HepG2 (cell line): ENCODE measurements at regions not wholly inside any gene's neighbourhood (a gene's known extent, or its start where the extent isn't known, plus 50 kb on each side); places are given as distances from the start of the nearest gene placed in this dataset.

Experiments used
- ATAC-seq: fragments of 200-7000 bp; cut with Tn5 transposase; 3 replicates; pipeline ENCODE4 v1.9.1; 2020; ENCODE audit warnings: mild to moderate bottlenecking, moderate library complexity
- BruUV-seq: library from RNA; stranded (reverse); fragments of 400-500 nt; replicated peaks from 2 replicates; lab custom pipeline; 2021; lab: Mats Ljungman, UMichigan
- CTCF ChIA-PET: fragments of 300-600 bp; formaldehyde crosslinking; extraction: SDS; loops from one replicate; lab custom pipeline; 2021; ENCODE audit warnings: low total read pairs, inconsistent platforms, low intra/inter-chr PET ratio; lab: Yijun Ruan, JAX
- POLR2A ChIA-PET: fragments of 350-600 bp; sonication (Branson Sonifier 250); formaldehyde crosslinking; loops from one replicate; lab custom pipeline; 2020; ENCODE audit warnings: antibody characterized with exemption, inconsistent platforms; lab: Yijun Ruan, JAX
- DNase-seq: peaks from one replicate; pipeline ENCODE4 v3.0.0-alpha.2; 2015; ENCODE audit warnings: low spot score
- FAIRE-seq: peaks from 3 replicates; lab custom pipeline; 2011; peaks lifted over from hg19 to GRCh38; lab: Jason Lieb, UNC
- H2AFZ ChIP-seq: one replicate; pipeline ENCODE4 v1.6.1; 2011; ENCODE audit warnings: low read length, inconsistent platforms
- H3K27ac ChIP-seq: fragments of 300-600 bp; 3 replicates; pipeline ENCODE4 v1.8.0; 2011; ENCODE audit warnings: mixed run types, mild to moderate bottlenecking, mixed read lengths, low read length, inconsistent platforms; ENCODE audit not compliant: insufficient read depth; ENCODE audit errors: extremely low read length
- H3K27me3 ChIP-seq, 2 experiments: fragments of 200-600 bp in 1 of 2; 2 replicates in 1 of 2; 3 replicates in 1 of 2; pipeline versions ENCODE4 v1.6.0 to v1.8.0; 2011; ENCODE audit warnings: low read length in 2 of 2, mild to moderate bottlenecking in 2 of 2, moderate library complexity in 2 of 2, inconsistent platforms in 1 of 2; ENCODE audit not compliant: insufficient read depth in 2 of 2, control insufficient read depth in 1 of 2
- H3K36me3 ChIP-seq, 2 experiments: fragments of 200-600 bp in 1 of 2; replicated peaks in 1 of 2; 2 replicates in 1 of 2; 3 replicates in 1 of 2; pipeline versions ENCODE4 v1.5.1 to v1.8.0; 2011; ENCODE audit warnings: low read length in 2 of 2, inconsistent platforms in 1 of 2; ENCODE audit not compliant: insufficient read depth in 2 of 2, control insufficient read depth in 1 of 2
- H3K4me1 ChIP-seq: 2 replicates; pipeline ENCODE4 v1.5.1; 2012; ENCODE audit warnings: low read length, inconsistent platforms; ENCODE audit not compliant: insufficient read depth
- H3K4me2 ChIP-seq: 2 replicates; pipeline ENCODE4 v1.6.0; 2011; ENCODE audit warnings: low read depth, low read length, inconsistent platforms
- H3K4me3 ChIP-seq, 3 experiments: fragments of 200-600 bp in 1 of 3; sonication (generic), shearing (Covaris generic) in 1 of 3; replicated peaks in 1 of 3; 2 replicates each; pipeline ENCODE4 v1.5.1; 2011 to 2016; ENCODE audit warnings: low read length in 3 of 3, inconsistent platforms in 2 of 3, low read depth in 2 of 3, mild to moderate bottlenecking in 2 of 3, control low read depth in 1 of 3, mixed read lengths in 1 of 3; ENCODE audit not compliant: insufficient read depth in 1 of 3
- H3K79me2 ChIP-seq: one replicate; pipeline ENCODE4 v1.6.1; 2011; ENCODE audit warnings: low read length, inconsistent platforms; ENCODE audit not compliant: insufficient read depth
- H3K9ac ChIP-seq: 2 replicates; pipeline ENCODE4 v1.6.0; 2011; ENCODE audit warnings: mild to moderate bottlenecking, low read depth, low read length, inconsistent platforms; ENCODE audit not compliant: insufficient read depth
- H3K9me3 ChIP-seq: 2 replicates; pipeline ENCODE4 v1.5.1; 2012; ENCODE audit warnings: mild to moderate bottlenecking, low read length
- H4K20me1 ChIP-seq: 2 replicates; pipeline ENCODE4 v1.6.0; 2011; ENCODE audit warnings: inconsistent platforms, mild to moderate bottlenecking, low read length, moderate library complexity; ENCODE audit not compliant: insufficient read depth
- AGO2 ChIP-seq: fragments of 200-400 bp; formaldehyde crosslinking; optimal IDR thresholded peaks from 2 replicates; pipeline ENCODE3; 2017; ENCODE audit warnings: mild to moderate bottlenecking, low read depth, low read length, moderate library complexity
- ARHGAP35 ChIP-seq: sonication (generic); formaldehyde crosslinking; IDR thresholded peaks from 2 replicates; pipeline ENCODE4 v1.9.0; 2022; ENCODE audit warnings: mild to moderate bottlenecking, inconsistent platforms, moderate library complexity, missing genetic modification reagents, borderline replicate concordance
- BRD4 ChIP-seq: sonication (generic); formaldehyde crosslinking; IDR thresholded peaks from 2 replicates; pipeline ENCODE4 v1.4.0; 2020; ENCODE audit warnings: missing genetic modification reagents
- CC2D1A ChIP-seq: sonication (generic); formaldehyde crosslinking; IDR thresholded peaks from 2 replicates; pipeline ENCODE4 v1.8.1; 2023; ENCODE audit warnings: mild to moderate bottlenecking, missing genetic modification reagents
- CENPX ChIP-seq: sonication (generic); formaldehyde crosslinking; IDR thresholded peaks from 2 replicates; pipeline ENCODE4 v1.9.0; 2021; ENCODE audit warnings: mild to moderate bottlenecking, missing genetic modification reagents, moderate library complexity
- ELF3 ChIP-seq: IDR thresholded peaks from 2 replicates; pipeline ENCODE4 v1.6.1; 2016; ENCODE audit warnings: missing genetic modification reagents, missing compliant biosample characterization
- KAT8 ChIP-seq: IDR thresholded peaks from 2 replicates; pipeline ENCODE4 v1.6.1; 2016; ENCODE audit warnings: missing genetic modification reagents, missing compliant biosample characterization
- KLF6 ChIP-seq: IDR thresholded peaks from 2 replicates; pipeline ENCODE4 v1.8.0; 2016; ENCODE audit warnings: missing biosample characterization, missing genetic modification reagents
- MEIS1 ChIP-seq: sonication (generic); formaldehyde crosslinking; IDR thresholded peaks from 2 replicates; pipeline ENCODE4 v1.9.0; 2021; ENCODE audit warnings: mild to moderate bottlenecking, missing genetic modification reagents, moderate library complexity, borderline replicate concordance
- SRSF1 ChIP-seq: fragments of 200-400 bp; formaldehyde crosslinking; optimal IDR thresholded peaks from 2 replicates; pipeline ENCODE3; 2017; ENCODE audit warnings: mild to moderate bottlenecking, low read depth, low read length, moderate library complexity
- TMF1 ChIP-seq: sonication (generic); formaldehyde crosslinking; IDR thresholded peaks from 2 replicates; pipeline ENCODE4 v1.8.1; 2022; ENCODE audit warnings: low read depth, missing genetic modification reagents
- ZBTB1 ChIP-seq: sonication (generic); formaldehyde crosslinking; IDR thresholded peaks from 2 replicates; pipeline ENCODE4 v1.4.0; 2020; ENCODE audit warnings: missing genetic modification reagents, borderline replicate concordance
- ZNF101 ChIP-seq: sonication (generic); formaldehyde crosslinking; IDR thresholded peaks from 2 replicates; pipeline ENCODE4 v1.4.0; 2020; ENCODE audit warnings: mild to moderate bottlenecking, low read depth, missing genetic modification reagents, borderline replicate concordance
- ZNF326 ChIP-seq: sonication (generic); formaldehyde crosslinking; IDR thresholded peaks from 2 replicates; pipeline ENCODE4 v1.4.0; 2020; ENCODE audit warnings: missing genetic modification reagents, borderline replicate concordance
- ZNF335 ChIP-seq: sonication (generic); formaldehyde crosslinking; IDR thresholded peaks from 2 replicates; pipeline ENCODE4 v1.4.0; 2020; ENCODE audit warnings: missing genetic modification reagents
- ZNF33A ChIP-seq: sonication (generic); formaldehyde crosslinking; IDR thresholded peaks from 2 replicates; pipeline ENCODE4 v1.5.1; 2020; ENCODE audit warnings: missing genetic modification reagents, mild to moderate bottlenecking, moderate library complexity, borderline replicate concordance
- ZNF343 ChIP-seq: sonication (generic); formaldehyde crosslinking; IDR thresholded peaks from 2 replicates; pipeline ENCODE4 v1.4.0; 2020; ENCODE audit warnings: mild to moderate bottlenecking, missing genetic modification reagents
- ZNF350 ChIP-seq: sonication (generic); formaldehyde crosslinking; IDR thresholded peaks from 2 replicates; pipeline ENCODE4 v1.4.0; 2020; ENCODE audit warnings: mild to moderate bottlenecking, low read depth, missing genetic modification reagents, borderline replicate concordance
- ZNF788 ChIP-seq: sonication (generic); formaldehyde crosslinking; IDR thresholded peaks from 2 replicates; pipeline ENCODE4 v1.5.0; 2020; ENCODE audit warnings: mild to moderate bottlenecking, missing genetic modification reagents, borderline replicate concordance
- ZSCAN30 ChIP-seq: sonication (generic); formaldehyde crosslinking; IDR thresholded peaks from 2 replicates; pipeline ENCODE4 v1.5.0; 2020; ENCODE audit warnings: mild to moderate bottlenecking, missing genetic modification reagents
- WGBS: methylation state at CpG from one replicate; pipeline ENCODE4 v1.1.6; 2017; ENCODE audit warnings: low lambda C conversion rate; 5-methylcytosine and 5-hydroxymethylcytosine counted together
- in situ Hi-C: cut with HindIII; loops from 2 replicates; pipeline ENCODE4 v1.10.0; 2017; ENCODE audit warnings: low pct_unique_long_range_greater_than_20kb; ENCODE audit not compliant: extremely low pct_ligation_motif_present
- intact Hi-C: fragments of 100-400 bp; cut with micrococcal nuclease; formaldehyde crosslinking; loops from one replicate; pipeline ENCODE4 v1.10.0; 2022; ENCODE audit not compliant: unreplicated experiment
- TF ChIP-seq, protein P1 (sequence below): sonication (generic); formaldehyde crosslinking; IDR thresholded peaks from 2 replicates; pipeline ENCODE4 v1.5.1; 2020; ENCODE audit warnings: mild to moderate bottlenecking, missing genetic modification reagents, borderline replicate concordance

DNA sequence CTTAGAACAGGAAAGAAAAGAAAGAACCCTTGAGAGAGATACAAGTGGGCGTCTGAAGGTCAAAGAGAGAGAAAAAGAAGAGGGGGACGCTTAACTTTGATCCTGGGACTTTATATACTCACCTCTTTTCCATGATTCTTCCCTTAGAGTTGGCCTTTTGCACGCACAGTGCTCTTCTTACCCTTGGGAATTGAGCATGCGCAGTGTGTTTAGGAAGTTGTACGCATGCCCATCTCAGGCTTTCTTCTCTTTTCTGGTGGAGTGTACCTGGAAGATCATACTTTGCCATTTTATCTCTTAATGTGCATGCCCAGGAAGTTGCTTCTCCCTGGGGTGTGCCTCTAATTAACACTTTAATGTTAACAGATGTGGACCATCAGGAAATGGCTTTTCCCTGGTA lies 229.6 kb upstream of the ANO3 start (continued):
- TF ChIP-seq ZNF335 (CRISPR knock-in tag) (no peak), BRD4 (no peak), CENPX (CRISPR knock-in tag) (no peak), ARHGAP35 (no peak)
- TF ChIP-seq, protein P1, sequence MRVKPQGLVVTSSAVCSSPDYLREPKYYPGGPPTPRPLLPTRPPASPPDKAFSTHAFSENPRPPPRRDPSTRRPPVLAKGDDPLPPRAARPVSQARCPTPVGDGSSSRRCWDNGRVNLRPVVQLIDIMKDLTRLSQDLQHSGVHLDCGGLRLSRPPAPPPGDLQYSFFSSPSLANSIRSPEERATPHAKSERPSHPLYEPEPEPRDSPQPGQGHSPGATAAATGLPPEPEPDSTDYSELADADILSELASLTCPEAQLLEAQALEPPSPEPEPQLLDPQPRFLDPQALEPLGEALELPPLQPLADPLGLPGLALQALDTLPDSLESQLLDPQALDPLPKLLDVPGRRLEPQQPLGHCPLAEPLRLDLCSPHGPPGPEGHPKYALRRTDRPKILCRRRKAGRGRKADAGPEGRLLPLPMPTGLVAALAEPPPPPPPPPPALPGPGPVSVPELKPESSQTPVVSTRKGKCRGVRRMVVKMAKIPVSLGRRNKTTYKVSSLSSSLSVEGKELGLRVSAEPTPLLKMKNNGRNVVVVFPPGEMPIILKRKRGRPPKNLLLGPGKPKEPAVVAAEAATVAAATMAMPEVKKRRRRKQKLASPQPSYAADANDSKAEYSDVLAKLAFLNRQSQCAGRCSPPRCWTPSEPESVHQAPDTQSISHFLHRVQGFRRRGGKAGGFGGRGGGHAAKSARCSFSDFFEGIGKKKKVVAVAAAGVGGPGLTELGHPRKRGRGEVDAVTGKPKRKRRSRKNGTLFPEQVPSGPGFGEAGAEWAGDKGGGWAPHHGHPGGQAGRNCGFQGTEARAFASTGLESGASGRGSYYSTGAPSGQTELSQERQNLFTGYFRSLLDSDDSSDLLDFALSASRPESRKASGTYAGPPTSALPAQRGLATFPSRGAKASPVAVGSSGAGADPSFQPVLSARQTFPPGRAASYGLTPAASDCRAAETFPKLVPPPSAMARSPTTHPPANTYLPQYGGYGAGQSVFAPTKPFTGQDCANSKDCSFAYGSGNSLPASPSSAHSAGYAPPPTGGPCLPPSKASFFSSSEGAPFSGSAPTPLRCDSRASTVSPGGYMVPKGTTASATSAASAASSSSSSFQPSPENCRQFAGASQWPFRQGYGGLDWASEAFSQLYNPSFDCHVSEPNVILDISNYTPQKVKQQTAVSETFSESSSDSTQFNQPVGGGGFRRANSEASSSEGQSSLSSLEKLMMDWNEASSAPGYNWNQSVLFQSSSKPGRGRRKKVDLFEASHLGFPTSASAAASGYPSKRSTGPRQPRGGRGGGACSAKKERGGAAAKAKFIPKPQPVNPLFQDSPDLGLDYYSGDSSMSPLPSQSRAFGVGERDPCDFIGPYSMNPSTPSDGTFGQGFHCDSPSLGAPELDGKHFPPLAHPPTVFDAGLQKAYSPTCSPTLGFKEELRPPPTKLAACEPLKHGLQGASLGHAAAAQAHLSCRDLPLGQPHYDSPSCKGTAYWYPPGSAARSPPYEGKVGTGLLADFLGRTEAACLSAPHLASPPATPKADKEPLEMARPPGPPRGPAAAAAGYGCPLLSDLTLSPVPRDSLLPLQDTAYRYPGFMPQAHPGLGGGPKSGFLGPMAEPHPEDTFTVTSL: no peak

DNA sequence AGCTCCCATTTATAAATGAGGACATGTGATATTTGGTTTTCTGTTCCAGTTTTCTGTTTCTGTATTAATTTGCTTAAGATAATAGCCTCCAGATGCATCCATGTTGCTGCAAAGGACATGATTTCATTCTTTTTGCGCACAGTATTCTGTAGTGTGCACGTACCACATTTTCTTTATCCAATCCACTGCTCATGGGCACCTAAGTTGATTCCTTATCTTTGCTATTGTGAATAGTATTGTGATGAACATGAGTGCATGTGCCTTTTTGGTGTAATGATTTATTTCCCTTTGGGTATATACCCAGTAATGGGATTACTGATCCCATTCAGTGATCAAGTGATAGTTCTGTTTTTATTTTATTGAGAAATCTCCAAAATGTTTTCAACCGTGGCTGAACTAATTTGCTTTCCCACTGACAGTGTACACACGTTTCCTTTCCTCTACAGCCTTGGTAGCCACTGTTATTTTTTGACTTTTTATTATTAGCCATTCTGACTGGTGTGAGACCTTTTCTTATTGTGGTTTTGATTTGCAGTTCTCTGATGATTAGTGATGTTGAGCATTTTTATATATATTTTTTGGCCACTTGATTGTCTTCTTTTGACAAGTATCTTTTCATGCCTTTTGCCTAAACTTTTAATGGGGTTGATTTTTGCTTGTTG lies 226.0 kb upstream of the ANO3 start:
- Histone ChIP-seq H4K20me1 (no peaks in the 10 kb centered on the region), H3K9me3 (no peaks in the 10 kb centered on the region), H3K4me1 (no peaks in the 10 kb centered on the region), H3K9ac (no peak overlapping the region), H3K4me3 (no peak overlapping the region), H2AFZ (no peak overlapping the region), H3K27ac (no peak overlapping the region), H3K36me3 (no peaks in the 10 kb centered on the region), H3K79me2 (no peaks in the 10 kb centered on the region), H3K4me2 (no peak overlapping the region), H3K27me3 (no peaks in the 10 kb centered on the region)
- POLR2A ChIA-PET: no interaction called here
- no TSS peak for BruUV-seq
- intact Hi-C loops (no loop called here), in situ Hi-C loops (no loop called here)
- DNase-seq (no peak), ATAC-seq (no peak), FAIRE-seq (no peak)
- 0% methylated on average over 4 of the region's 4 CpGs for WGBS
- CTCF ChIA-PET: no interaction called here
- TF ChIP-seq KLF6 (CRISPR knock-in tag) (no peak), ZNF33A (CRISPR knock-in tag) (no peak), ZNF788 (CRISPR knock-in tag) (no peak), ZNF326 (CRISPR knock-in tag) (no peak), TMF1 (CRISPR knock-in tag) (no peak), ZNF350 (CRISPR knock-in tag) (no peak), CENPX (CRISPR knock-in tag) (no peak), ELF3 (no peak), SRSF1 (no peak), ZNF343 (CRISPR knock-in tag) (no peak), MEIS1 (CRISPR knock-in tag) (no peak), KAT8 (no peak), ZBTB1 (no peak), CC2D1A (CRISPR knock-in tag) (no peak), AGO2 (no peak), ZSCAN30 (CRISPR knock-in tag) (no peak), ZNF101 (CRISPR knock-in tag) (no peak)
